GM19397 (cell line): ENCODE measurements at regions not wholly inside any gene's neighbourhood (a gene's known extent, or its start where the extent isn't known, plus 50 kb on each side); places are given as distances from the start of the nearest gene placed in this dataset.

Experiments used
- ATAC-seq: cut with Tn5 transposase; IDR thresholded peaks from one replicate; pipeline ENCODE4 v1.9.1; 2021; ENCODE audit warnings: mild to moderate bottlenecking, moderate library complexity; ENCODE audit not compliant: unreplicated experiment

GRCh38 chr2:200751786-200752185 is 59.9 kb upstream of the BZW1 start:
- ATAC-seq: no peak

DNA sequence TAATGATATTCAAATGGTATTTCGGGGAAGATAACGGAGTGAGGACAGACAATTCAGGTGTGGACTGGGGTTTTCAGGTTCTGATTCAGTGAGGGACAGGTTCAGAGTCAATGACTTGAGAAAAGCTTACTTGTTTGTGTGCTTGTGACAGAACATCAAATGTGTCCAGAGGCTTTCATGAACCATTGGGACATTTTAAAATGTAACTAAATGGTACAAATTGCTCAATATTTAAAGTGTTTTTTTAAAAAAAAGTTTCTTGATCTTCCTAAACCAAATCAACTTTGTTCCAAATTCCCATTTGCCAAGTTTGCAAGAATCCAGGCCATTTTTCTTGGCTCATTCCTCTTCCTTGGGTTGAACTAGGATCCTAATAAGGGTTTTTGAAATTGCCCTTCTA is 59.4 kb upstream of the BZW1 start:
- no peak for ATAC-seq

GRCh38 chr2:200752835-200753234 is 58.9 kb upstream of the BZW1 start:
- no peak for ATAC-seq

GRCh38 chr2:200756618-200757321 is 54.9 kb upstream of the BZW1 start:
- ATAC-seq: peak; percentile 47

GRCh38 chr2:200757399-200757798 is 54.3 kb upstream of the BZW1 start:
- no peak for ATAC-seq

DNA sequence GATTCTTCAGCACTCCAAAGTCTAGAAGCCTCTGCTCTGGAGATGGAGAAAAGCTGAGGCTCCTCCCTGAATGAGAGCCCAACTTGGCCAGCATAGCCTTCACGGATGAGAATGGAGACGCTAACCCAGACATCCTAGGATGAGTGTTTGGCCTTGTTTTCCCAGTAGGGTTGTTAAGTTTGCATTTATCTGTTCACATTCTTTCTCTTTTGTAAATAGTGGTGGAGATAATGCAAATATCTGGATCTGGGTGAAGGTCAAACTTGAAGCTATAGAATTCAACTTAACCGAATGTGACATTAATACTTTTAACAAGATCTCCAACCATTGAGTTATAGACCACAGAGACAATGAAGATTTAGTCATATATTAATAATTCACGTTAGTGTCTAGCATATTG is 53.4 kb upstream of the BZW1 start:
- no peak for ATAC-seq

GRCh38 chr2:200761266-200761665 is 50.4 kb upstream of the BZW1 start:
- ATAC-seq: no peak
